GM18873 (cell line): ENCODE measurements at regions not wholly inside any gene's neighbourhood (a gene's known extent, or its start where the extent isn't known, plus 50 kb on each side); places are given as distances from the start of the nearest gene placed in this dataset.
"Not testable (repeated sequence)": the region's sequence is repeated elsewhere in the genome, so short reads cannot be mapped to it uniquely, and the experiment has no call there.

Experiments
- ATAC-seq: cut with Tn5 transposase; IDR thresholded peaks from one replicate; pipeline ENCODE4 v1.9.1; 2021; ENCODE audit warnings: mild to moderate bottlenecking, moderate library complexity, moderate number of reproducible peaks; ENCODE audit not compliant: unreplicated experiment, low FRiP score

GRCh38 chr1:201718346-201719202, 110.4 kb upstream of the IPO9 start:
- ATAC-seq: no peak

- no peak for ATAC-seq
These were observed 109.0 kb upstream of the IPO9 start for GRCh38 chr1:201719812-201720521.

GRCh38 chr1:201720522-201720844, 108.5 kb upstream of the IPO9 start:
- no peak for ATAC-seq

- ATAC-seq: no peak
These were observed 107.6 kb upstream of the IPO9 start for GRCh38 chr1:201721082-201722049.

- ATAC-seq: no peak
These were observed 104.8 kb upstream of the IPO9 start for GRCh38 chr1:201724039-201724765.

- ATAC-seq: no peak
These were observed 104.2 kb upstream of the IPO9 start for GRCh38 chr1:201724766-201725118.

GRCh38 chr1:201726700-201727099, 102.3 kb upstream of the IPO9 start:
- no peak for ATAC-seq

GRCh38 chr1:201728731-201729130, 100.2 kb upstream of the IPO9 start:
- ATAC-seq: no peak

GRCh38 chr1:201729973-201730608, 98.9 kb upstream of the IPO9 start:
- ATAC-seq: no peak

- ATAC-seq: no peak
These were observed 98.3 kb upstream of the IPO9 start for GRCh38 chr1:201730611-201731010.

- no peak for ATAC-seq
These were observed 97.8 kb upstream of the IPO9 start for GRCh38 chr1:201731142-201731541.

GRCh38 chr1:201731592-201731991, 97.4 kb upstream of the IPO9 start:
- ATAC-seq: no peak

GRCh38 chr1:201732351-201732750, 96.6 kb upstream of the IPO9 start:
- ATAC-seq: no peak

GRCh38 chr1:201734221-201734620, 94.7 kb upstream of the IPO9 start:
- not testable (repeated sequence) for ATAC-seq

GRCh38 chr1:201734786-201735185, 94.2 kb upstream of the IPO9 start:
- ATAC-seq: no peak

GRCh38 chr1:201736707-201737320, 92.1 kb upstream of the IPO9 start:
- no peak for ATAC-seq

- ATAC-seq: no peak
These were observed 91.5 kb upstream of the IPO9 start for GRCh38 chr1:201737352-201738060.

GRCh38 chr1:201739080-201739479, 89.9 kb upstream of the IPO9 start:
- ATAC-seq: no peak
